NT2/D1 (cell line): ENCODE measurements at regions not wholly inside any gene's neighbourhood (a gene's known extent, or its start where the extent isn't known, plus 50 kb on each side); places are given as distances from the start of the nearest gene placed in this dataset.

Experiments
- SUZ12 ChIP-seq: IDR thresholded peaks from 2 replicates; pipeline ENCODE4 v1.6.1; 2011; ENCODE audit not compliant: insufficient read length, insufficient read depth; ENCODE audit errors: extremely low read depth
- ZNF274 ChIP-seq: IDR thresholded peaks from 2 replicates; pipeline ENCODE4 v1.6.1; 2011; ENCODE audit warnings: mild to moderate bottlenecking, low read depth, low read length

GRCh38 chr4:175253184-175253902 lies 335.2 kb downstream of the ADAM29 start:
- no peak for TF ChIP-seq SUZ12
- TF ChIP-seq ZNF274: no peak
